ENCODE measurements at regions not wholly inside any gene's neighbourhood (a gene's known extent, or its start where the extent isn't known, plus 50 kb on each side); places are given as distances from the start of the nearest gene placed in this dataset.

GRCh38 chrX:5829469-5829868 is 399.2 kb downstream of the NLGN4X start:
- no peaks in the 10 kb centered on the region for H3K9me3 Mint-ChIP-seq
- peaks cover 10% of the 10 kb centered on the region for H3K27me3 Mint-ChIP-seq (ENCODE audit: low read depth)

GRCh38 chrX:5829060-5829459 is 399.6 kb downstream of the NLGN4X start:
- H3K9me3 Mint-ChIP-seq: no peaks in the 10 kb centered on the region
- no peaks in the 10 kb centered on the region for H3K36me3 Mint-ChIP-seq
- H3K27me3 Mint-ChIP-seq (ENCODE audit: low read depth): peaks cover 10% of the 10 kb centered on the region
- no peak overlapping the region for H3K27ac Mint-ChIP-seq
- no peak for DNase-seq (ENCODE audit: low spot score in 2 of 2, unreplicated experiment in 2 of 2)
- peaks cover 5% of the 10 kb centered on the region for H3K4me1 Mint-ChIP-seq
- TF ChIP-seq CTCF (IDR thresholded peaks at IDR 0.05; ENCODE audit: unreplicated experiment): no peak
- H3K4me3 Mint-ChIP-seq: no peak overlapping the region

More at GRCh38 chrX:5829469-5829868, 399.2 kb downstream of the NLGN4X start:
- DNase-seq (ENCODE audit: low spot score in 2 of 2, unreplicated experiment in 2 of 2): no peak
- H3K27ac Mint-ChIP-seq: no peak overlapping the region
- no peak overlapping the region for H3K4me3 Mint-ChIP-seq
- peaks cover 5% of the 10 kb centered on the region for H3K4me1 Mint-ChIP-seq
- H3K36me3 Mint-ChIP-seq: no peaks in the 10 kb centered on the region
- no peak for TF ChIP-seq CTCF (IDR thresholded peaks at IDR 0.05; ENCODE audit: unreplicated experiment)

- H3K9me3 Mint-ChIP-seq: no peaks in the 10 kb centered on the region
- no peak overlapping the region for H3K4me3 Mint-ChIP-seq
- peaks cover 5% of the 10 kb centered on the region for H3K4me1 Mint-ChIP-seq
- TF ChIP-seq CTCF (IDR thresholded peaks at IDR 0.05; ENCODE audit: unreplicated experiment): no peak
- no peak for DNase-seq (ENCODE audit: low spot score in 2 of 2, unreplicated experiment in 2 of 2)
- no peak overlapping the region for H3K27ac Mint-ChIP-seq
- H3K27me3 Mint-ChIP-seq (ENCODE audit: low read depth): peaks cover 2% of the 10 kb centered on the region
- H3K36me3 Mint-ChIP-seq: no peaks in the 10 kb centered on the region
Measured at GRCh38 chrX:5823903-5824302, 404.8 kb downstream of the NLGN4X start.

GRCh38 chrX:5810636-5811035 is 418.0 kb downstream of the NLGN4X start:
- peaks cover 13% of the 10 kb centered on the region for H3K4me1 Mint-ChIP-seq
- peaks cover 2% of the 10 kb centered on the region for H3K9me3 Mint-ChIP-seq
- H3K36me3 Mint-ChIP-seq: no peaks in the 10 kb centered on the region
- peak overlapping the region; percentile 47 for H3K27ac Mint-ChIP-seq
- H3K27me3 Mint-ChIP-seq (ENCODE audit: low read depth): no peaks in the 10 kb centered on the region
- H3K4me3 Mint-ChIP-seq: no peak overlapping the region
- no peak for DNase-seq (ENCODE audit: low spot score in 2 of 2, unreplicated experiment in 2 of 2)
- no peak for TF ChIP-seq CTCF (IDR thresholded peaks at IDR 0.05; ENCODE audit: unreplicated experiment)

GRCh38 chrX:5807181-5807580 is 421.5 kb downstream of the NLGN4X start:
- Mint-ChIP-seq H3K9me3 (peaks cover 4% of the 10 kb centered on the region), H3K27ac (no peak overlapping the region), H3K36me3 (no peaks in the 10 kb centered on the region), H3K4me3 (no peak overlapping the region), H3K4me1 (peaks cover 16% of the 10 kb centered on the region), H3K27me3 (ENCODE audit: low read depth) (no peaks in the 10 kb centered on the region)
- DNase-seq (ENCODE audit: low spot score in 2 of 2, unreplicated experiment in 2 of 2): no peak
- no peak for TF ChIP-seq CTCF (IDR thresholded peaks at IDR 0.05; ENCODE audit: unreplicated experiment)

- no peak for TF ChIP-seq CTCF (IDR thresholded peaks at IDR 0.05; ENCODE audit: unreplicated experiment)
- peaks cover 3% of the 10 kb centered on the region for H3K4me1 Mint-ChIP-seq
- H3K27ac Mint-ChIP-seq: no peak overlapping the region
- H3K27me3 Mint-ChIP-seq (ENCODE audit: low read depth): peaks cover 6% of the 10 kb centered on the region
- H3K4me3 Mint-ChIP-seq: no peak overlapping the region
- peaks cover 4% of the 10 kb centered on the region for H3K9me3 Mint-ChIP-seq
- H3K36me3 Mint-ChIP-seq: no peaks in the 10 kb centered on the region
- no peak for DNase-seq (ENCODE audit: low spot score in 2 of 2, unreplicated experiment in 2 of 2)
Measured at GRCh38 chrX:5802391-5802790, 426.3 kb downstream of the NLGN4X start.
